Memory B cell (primary cell): ENCODE measurements at regions not wholly inside any gene's neighbourhood (a gene's known extent, or its start where the extent isn't known, plus 50 kb on each side); places are given as distances from the start of the nearest gene placed in this dataset.

Experiments used
- ATAC-seq: fragments of 150-1000 bp; cut with Tn5 transposase; 2 replicates; pipeline ENCODE4 v1.10.0; 2021; ENCODE audit warnings: low read depth, mild to moderate bottlenecking, moderate library complexity
- DNase-seq, 2 donors: peaks; one replicate each; pipeline ENCODE4 v3.0.0; 2022; ENCODE audit warnings: low spot score in 2 of 2
- H3K27ac Mint-ChIP-seq: one replicate; pipeline ENCODE4 v1.8.0; 2022; ENCODE audit warnings: mild to moderate bottlenecking, moderate library complexity, mixed read lengths
- H3K27me3 Mint-ChIP-seq: one replicate; pipeline ENCODE4 v1.8.0; 2022; ENCODE audit warnings: mixed read lengths
- H3K36me3 Mint-ChIP-seq: one replicate; pipeline ENCODE4 v1.8.0; 2022; ENCODE audit warnings: mild to moderate bottlenecking, mixed read lengths
- H3K4me1 Mint-ChIP-seq: one replicate; pipeline ENCODE4 v1.8.0; 2022; ENCODE audit warnings: mixed read lengths
- H3K4me3 Mint-ChIP-seq: one replicate; pipeline ENCODE4 v1.8.0; 2022; ENCODE audit warnings: mild to moderate bottlenecking, moderate library complexity, mixed read lengths
- H3K9me3 Mint-ChIP-seq: one replicate; pipeline ENCODE4 v1.8.0; 2022; ENCODE audit warnings: mixed read lengths

GRCh38 chr10:52940921-52941320, 168.3 kb upstream of the MBL2 start:
- H3K4me3 Mint-ChIP-seq: no peak overlapping the region

GRCh38 chr10:52939894-52940293, 167.3 kb upstream of the MBL2 start:
- ATAC-seq (no peak), DNase-seq (no peak)
- H3K36me3 Mint-ChIP-seq: no peaks in the 10 kb centered on the region
- H3K4me1 Mint-ChIP-seq: no peaks in the 10 kb centered on the region
- no peak overlapping the region for H3K4me3 Mint-ChIP-seq
- H3K27me3 Mint-ChIP-seq: peaks cover 1% of the 10 kb centered on the region
- H3K27ac Mint-ChIP-seq: no peak overlapping the region
- H3K9me3 Mint-ChIP-seq: peaks cover 1% of the 10 kb centered on the region

More at GRCh38 chr10:52940921-52941320, 168.3 kb upstream of the MBL2 start:
- ATAC-seq: no peak
- H3K4me1 Mint-ChIP-seq: no peaks in the 10 kb centered on the region
- DNase-seq: no peak
- no peaks in the 10 kb centered on the region for H3K36me3 Mint-ChIP-seq
- peaks cover 1% of the 10 kb centered on the region for H3K9me3 Mint-ChIP-seq
- H3K27me3 Mint-ChIP-seq: peaks cover 1% of the 10 kb centered on the region
- H3K27ac Mint-ChIP-seq: no peak overlapping the region

DNA sequence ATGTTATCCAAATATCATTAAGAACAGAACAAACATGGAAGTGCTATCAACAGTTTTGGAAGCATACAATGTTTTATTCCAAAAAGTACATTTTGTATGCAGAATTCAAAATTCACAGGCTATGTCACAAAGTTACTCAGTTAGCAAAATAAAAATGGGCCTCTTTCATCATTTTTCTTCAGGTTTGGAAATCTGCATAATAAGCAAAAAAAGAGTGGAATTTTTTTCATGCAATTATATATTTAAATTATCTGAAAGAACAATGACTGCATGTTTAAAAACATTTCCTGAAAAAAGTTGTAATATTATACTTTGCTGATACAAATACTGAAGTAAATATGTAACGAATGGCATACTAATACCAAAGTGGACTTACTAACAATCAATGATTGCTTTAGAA, 161.2 kb upstream of the MBL2 start:
- no peak overlapping the region for H3K4me3 Mint-ChIP-seq
- no peak overlapping the region for H3K27ac Mint-ChIP-seq
- no peak for ATAC-seq
- H3K4me1 Mint-ChIP-seq: no peaks in the 10 kb centered on the region
- no peak for DNase-seq
- no peaks in the 10 kb centered on the region for H3K36me3 Mint-ChIP-seq
- H3K9me3 Mint-ChIP-seq: no peaks in the 10 kb centered on the region
- H3K27me3 Mint-ChIP-seq: no peaks in the 10 kb centered on the region

DNA sequence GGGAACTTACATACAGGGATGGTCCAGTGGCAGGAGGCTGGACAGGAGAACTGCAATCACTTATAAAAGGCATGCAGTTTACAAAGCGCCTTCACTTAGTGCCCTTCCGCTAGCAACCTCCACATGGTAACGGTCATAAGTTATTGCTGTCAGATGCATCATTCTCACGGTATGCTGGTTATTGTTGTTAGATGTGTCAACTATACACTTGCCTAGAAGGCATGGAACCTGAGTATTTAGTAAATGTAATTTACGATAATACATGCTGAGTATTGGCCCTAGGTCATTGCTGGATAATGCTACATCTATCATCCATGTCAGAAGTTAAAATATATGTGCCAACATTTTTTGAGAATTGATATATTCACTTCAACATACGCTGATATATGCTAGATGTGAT, 155.1 kb upstream of the MBL2 start:
- DNase-seq: no peak

DNA sequence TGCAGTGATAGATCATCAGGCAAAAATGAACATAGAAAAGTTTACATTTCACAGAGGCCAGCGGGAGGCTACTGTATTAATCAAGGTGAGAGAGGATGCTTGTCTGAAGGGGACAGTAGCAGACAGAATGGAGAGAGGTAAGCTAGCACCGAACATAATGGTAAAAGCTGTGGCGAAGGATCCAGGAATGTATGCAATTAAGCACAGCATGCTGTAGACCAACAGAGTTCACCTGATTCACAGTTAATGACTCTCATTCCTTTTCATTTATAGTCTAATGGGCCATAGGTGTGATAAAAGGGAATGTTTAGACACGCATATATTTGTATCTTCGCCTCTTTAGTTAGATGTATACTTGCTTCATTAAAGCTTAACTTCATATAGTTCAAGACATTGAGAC, 150.9 kb upstream of the MBL2 start:
- no peak overlapping the region for H3K27ac Mint-ChIP-seq
- H3K36me3 Mint-ChIP-seq: no peaks in the 10 kb centered on the region
- DNase-seq (no peak), ATAC-seq (no peak)
- no peaks in the 10 kb centered on the region for H3K4me1 Mint-ChIP-seq
- H3K4me3 Mint-ChIP-seq: no peak overlapping the region
- no peaks in the 10 kb centered on the region for H3K9me3 Mint-ChIP-seq
- H3K27me3 Mint-ChIP-seq: no peaks in the 10 kb centered on the region

More for the DNA sequence above, 155.1 kb upstream of the MBL2 start:
- Mint-ChIP-seq H3K36me3 (no peaks in the 10 kb centered on the region), H3K27me3 (no peaks in the 10 kb centered on the region), H3K4me1 (no peaks in the 10 kb centered on the region), H3K27ac (no peak overlapping the region), H3K9me3 (no peaks in the 10 kb centered on the region), H3K4me3 (no peak overlapping the region)
- ATAC-seq: no peak

- H3K36me3 Mint-ChIP-seq: no peaks in the 10 kb centered on the region
- no peak overlapping the region for H3K27ac Mint-ChIP-seq
- ATAC-seq (no peak), DNase-seq (no peak)
- no peaks in the 10 kb centered on the region for H3K4me1 Mint-ChIP-seq
- H3K9me3 Mint-ChIP-seq: no peaks in the 10 kb centered on the region
- no peaks in the 10 kb centered on the region for H3K27me3 Mint-ChIP-seq
- no peak overlapping the region for H3K4me3 Mint-ChIP-seq
These were observed 146.2 kb upstream of the MBL2 start for GRCh38 chr10:52918714-52919305.

GRCh38 chr10:52915391-52915790, 142.8 kb upstream of the MBL2 start:
- no peak for DNase-seq
- no peak overlapping the region for H3K27ac Mint-ChIP-seq
- ATAC-seq: no peak
- H3K4me1 Mint-ChIP-seq: no peaks in the 10 kb centered on the region
- H3K9me3 Mint-ChIP-seq: no peaks in the 10 kb centered on the region
- H3K4me3 Mint-ChIP-seq: no peak overlapping the region
- H3K36me3 Mint-ChIP-seq: no peaks in the 10 kb centered on the region
- H3K27me3 Mint-ChIP-seq: no peaks in the 10 kb centered on the region

GRCh38 chr10:52911163-52911562, 138.6 kb upstream of the MBL2 start:
- Mint-ChIP-seq H3K36me3 (no peaks in the 10 kb centered on the region), H3K27ac (no peak overlapping the region), H3K4me1 (no peaks in the 10 kb centered on the region), H3K9me3 (no peaks in the 10 kb centered on the region), H3K4me3 (no peak overlapping the region), H3K27me3 (no peaks in the 10 kb centered on the region)
- ATAC-seq (no peak), DNase-seq (no peak)

- H3K9me3 Mint-ChIP-seq: no peaks in the 10 kb centered on the region
- H3K36me3 Mint-ChIP-seq: no peaks in the 10 kb centered on the region
- no peak overlapping the region for H3K27ac Mint-ChIP-seq
- DNase-seq (no peak), ATAC-seq (no peak)
- no peak overlapping the region for H3K4me3 Mint-ChIP-seq
- H3K27me3 Mint-ChIP-seq: no peaks in the 10 kb centered on the region
- no peaks in the 10 kb centered on the region for H3K4me1 Mint-ChIP-seq
These were observed 135.9 kb upstream of the MBL2 start for GRCh38 chr10:52908478-52908877.

DNA sequence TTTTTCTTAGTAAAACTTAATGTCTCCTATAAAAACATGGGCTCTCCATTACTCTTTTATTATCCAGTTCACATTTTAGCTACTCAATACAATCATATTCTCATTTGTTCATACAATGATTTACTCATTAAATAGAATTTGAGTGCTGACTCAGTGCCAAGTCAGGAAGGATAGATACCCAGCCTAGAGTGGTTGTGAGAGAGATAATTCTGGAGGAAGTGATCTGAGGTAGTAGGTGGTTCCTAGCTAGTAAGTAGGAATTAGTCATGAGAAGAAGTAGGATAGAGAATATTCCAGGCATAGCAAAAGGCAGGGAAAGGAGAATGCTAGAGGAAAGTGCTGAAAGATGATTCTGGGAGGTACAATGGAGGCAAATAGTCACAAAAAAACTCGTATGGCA, 133.5 kb upstream of the MBL2 start:
- Mint-ChIP-seq H3K27ac (no peak overlapping the region), H3K4me1 (no peaks in the 10 kb centered on the region), H3K9me3 (no peaks in the 10 kb centered on the region), H3K4me3 (no peak overlapping the region), H3K36me3 (no peaks in the 10 kb centered on the region), H3K27me3 (no peaks in the 10 kb centered on the region)
- no peak for DNase-seq
- ATAC-seq: no peak

DNA sequence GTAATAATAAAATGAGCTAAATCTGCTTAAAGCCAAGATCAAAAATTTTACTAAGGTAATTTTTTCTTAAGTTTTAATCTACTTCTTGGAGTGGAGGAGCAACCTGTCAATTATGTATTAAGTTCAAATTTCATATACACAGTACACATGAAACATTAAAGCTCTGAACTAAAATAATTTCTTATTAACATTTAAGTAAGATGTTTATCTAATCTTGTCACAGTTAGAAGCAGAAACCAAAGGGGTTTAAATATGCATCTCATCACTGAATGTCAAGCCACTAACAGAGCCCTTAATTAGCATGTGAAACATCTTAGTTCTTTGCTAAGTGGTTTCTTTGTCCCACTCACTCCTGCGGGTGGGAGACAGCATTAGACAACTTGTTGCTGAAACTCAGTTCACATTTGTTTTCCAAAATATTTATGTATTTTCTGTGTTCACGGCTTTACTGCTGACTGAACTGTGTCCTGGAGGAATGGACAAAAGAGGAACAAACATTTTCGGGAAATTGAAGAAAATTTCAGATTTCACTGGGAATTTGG, 130.9 kb upstream of the MBL2 start:
- Mint-ChIP-seq H3K4me3 (no peak overlapping the region), H3K27me3 (no peaks in the 10 kb centered on the region), H3K9me3 (no peaks in the 10 kb centered on the region), H3K4me1 (no peaks in the 10 kb centered on the region), H3K27ac (no peak overlapping the region), H3K36me3 (no peaks in the 10 kb centered on the region)
- ATAC-seq: no peak
- DNase-seq: no peak

DNA sequence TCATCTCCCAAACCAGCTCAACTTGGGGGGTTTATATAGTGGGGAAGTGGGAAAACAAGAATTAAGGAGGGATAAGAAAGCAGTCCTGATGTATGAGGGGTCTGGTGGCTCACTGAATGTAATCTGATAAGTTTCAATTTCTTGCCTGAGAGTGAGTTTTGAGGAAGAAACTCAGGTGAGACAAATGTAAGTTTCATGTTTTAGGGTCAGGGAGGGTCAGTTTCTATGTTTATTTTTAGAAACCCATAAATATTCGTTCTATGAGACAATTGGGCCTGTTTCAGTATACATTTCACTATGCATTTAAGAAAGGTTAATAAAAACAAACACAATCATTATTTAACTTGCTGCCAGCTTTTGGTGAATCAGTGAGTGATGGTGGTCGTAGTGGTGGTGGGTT, 128.0 kb upstream of the MBL2 start:
- peaks cover 1% of the 10 kb centered on the region for H3K9me3 Mint-ChIP-seq
- ATAC-seq (no peak), DNase-seq (no peak)
- H3K36me3 Mint-ChIP-seq: no peaks in the 10 kb centered on the region
- no peak overlapping the region for H3K27ac Mint-ChIP-seq
- no peak overlapping the region for H3K4me3 Mint-ChIP-seq
- no peaks in the 10 kb centered on the region for H3K27me3 Mint-ChIP-seq
- H3K4me1 Mint-ChIP-seq: no peaks in the 10 kb centered on the region

DNA sequence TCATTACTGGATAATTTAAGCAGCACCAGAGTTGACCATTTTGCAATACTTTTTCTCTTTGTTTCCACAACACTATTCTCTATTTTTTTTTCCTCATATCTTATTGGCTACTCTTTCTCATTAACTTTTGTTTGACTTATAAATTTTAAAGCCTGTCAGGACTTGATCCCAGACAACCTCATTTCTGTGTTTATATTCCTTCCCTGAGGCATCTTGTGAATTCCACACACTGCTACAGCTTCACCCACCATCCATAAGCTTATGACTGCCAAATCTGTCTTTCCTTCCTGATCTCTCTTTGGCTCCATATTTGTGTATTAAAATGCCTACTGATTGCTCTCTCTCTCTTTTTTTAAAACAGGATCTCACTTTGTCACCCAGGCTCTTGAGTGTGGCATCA, 124.6 kb upstream of the MBL2 start:
- H3K36me3 Mint-ChIP-seq: no peaks in the 10 kb centered on the region
- DNase-seq: no peak
- H3K27ac Mint-ChIP-seq: no peak overlapping the region
- no peak overlapping the region for H3K4me3 Mint-ChIP-seq
- peaks cover 2% of the 10 kb centered on the region for H3K9me3 Mint-ChIP-seq
- no peak for ATAC-seq
- H3K4me1 Mint-ChIP-seq: no peaks in the 10 kb centered on the region
- no peaks in the 10 kb centered on the region for H3K27me3 Mint-ChIP-seq

- no peak for DNase-seq
- Mint-ChIP-seq H3K27ac (no peak overlapping the region), H3K9me3 (peaks cover 2% of the 10 kb centered on the region), H3K4me3 (no peak overlapping the region), H3K36me3 (no peaks in the 10 kb centered on the region), H3K4me1 (no peaks in the 10 kb centered on the region), H3K27me3 (no peaks in the 10 kb centered on the region)
- ATAC-seq: no peak
These were observed 122.5 kb upstream of the MBL2 start for GRCh38 chr10:52895059-52895458.

DNA sequence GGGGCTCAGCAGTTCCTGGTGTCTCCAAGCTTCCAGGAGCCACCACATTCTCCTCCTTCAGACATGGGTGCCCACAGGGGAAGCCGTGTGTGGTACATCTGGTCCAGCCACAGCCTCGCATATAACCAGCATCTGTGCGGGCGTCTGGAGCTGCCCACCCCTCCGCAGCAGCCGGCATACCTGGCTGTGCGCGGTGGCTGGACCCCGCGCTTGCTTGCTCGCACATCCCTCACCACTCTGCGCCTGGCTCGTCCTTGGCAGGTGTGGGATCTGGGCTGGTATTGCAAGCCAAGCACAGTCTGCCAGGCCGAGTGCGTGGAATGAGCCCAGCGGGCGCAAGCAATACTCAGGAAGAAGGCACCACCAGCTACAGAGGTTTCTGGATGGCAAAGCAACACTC, 117.7 kb upstream of the MBL2 start:
- H3K27ac Mint-ChIP-seq: no peak overlapping the region
- no peaks in the 10 kb centered on the region for H3K27me3 Mint-ChIP-seq
- no peaks in the 10 kb centered on the region for H3K36me3 Mint-ChIP-seq
- ATAC-seq: no peak
- no peaks in the 10 kb centered on the region for H3K9me3 Mint-ChIP-seq
- no peak for DNase-seq
- H3K4me1 Mint-ChIP-seq: no peaks in the 10 kb centered on the region
- no peak overlapping the region for H3K4me3 Mint-ChIP-seq
